NOMO-1 treated with dmso at 0.1 percent for 144 hours (cell line): ENCODE measurements at regions not wholly inside any gene's neighbourhood (a gene's known extent, or its start where the extent isn't known, plus 50 kb on each side); places are given as distances from the start of the nearest gene placed in this dataset.

ENCODE experiments used
- DNase-seq: peaks from one replicate; lab custom pipeline; 2025; ENCODE audit not compliant: unreplicated experiment; lab: John Stamatoyannopoulos, UW

DNA sequence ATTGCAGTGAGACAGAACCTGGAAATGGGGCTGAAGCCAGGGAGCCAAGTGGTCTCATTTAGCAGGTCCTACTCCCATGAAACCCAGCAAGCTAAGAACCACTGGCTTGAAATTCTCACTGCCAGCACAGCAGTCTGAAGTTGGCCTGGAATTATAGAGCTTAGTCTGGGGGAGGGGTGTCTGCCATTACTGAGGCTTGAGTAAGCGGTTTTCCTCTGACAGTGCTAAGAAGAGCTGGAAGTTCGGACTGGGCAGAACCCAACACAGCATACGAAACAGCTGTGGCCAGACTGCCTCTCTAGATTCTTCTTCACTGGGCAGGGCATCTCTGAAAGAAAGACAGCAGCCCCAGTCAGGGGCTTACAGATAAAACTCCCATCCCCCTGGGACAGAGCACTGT lies 305.7 kb upstream of the SETBP1 start:
- DNase-seq: no peak

- no peak for DNase-seq
Measured at GRCh38 chr18:44386401-44386800, 294.3 kb upstream of the SETBP1 start.

DNA sequence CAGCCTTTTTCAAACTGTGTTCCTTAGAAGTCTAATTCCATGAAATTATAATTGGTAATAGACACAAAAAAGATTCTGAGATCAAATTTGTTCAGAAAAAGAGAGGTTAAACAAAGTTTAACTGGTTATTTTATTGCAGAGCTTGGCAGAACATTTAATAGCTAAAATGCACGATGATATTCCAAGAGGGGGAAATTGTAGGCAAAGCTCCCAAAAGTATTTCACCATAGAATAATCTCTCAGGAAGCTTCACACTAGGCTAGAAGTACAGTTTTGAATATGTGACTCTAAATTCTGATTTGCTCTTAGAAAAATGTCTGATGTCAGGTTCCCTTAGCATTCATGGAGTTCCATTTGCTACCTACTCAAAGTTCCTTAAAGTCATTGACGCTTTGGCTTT lies 292.4 kb upstream of the SETBP1 start:
- no peak for DNase-seq

DNA sequence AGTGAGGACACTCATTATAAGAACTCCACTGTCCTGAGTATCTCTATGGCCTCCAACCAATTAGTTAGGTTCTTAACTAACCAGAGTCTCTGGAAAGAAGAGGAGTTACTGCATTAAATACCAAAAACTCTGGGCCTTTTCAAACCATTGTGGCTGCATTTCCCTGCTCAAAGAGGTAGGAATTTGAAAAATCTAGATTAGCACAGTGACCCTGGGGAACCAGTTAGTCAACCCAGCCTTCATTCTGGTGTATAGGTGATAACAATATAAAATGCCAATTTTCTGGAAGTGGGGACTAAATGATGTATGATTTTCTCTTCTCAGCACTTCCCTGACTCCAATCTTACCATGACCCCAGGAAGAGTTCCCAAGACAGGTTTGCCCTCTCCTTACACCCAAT lies 287.8 kb upstream of the SETBP1 start:
- DNase-seq: no peak

- DNase-seq: no peak
Measured at GRCh38 chr18:44393406-44393805, 287.3 kb upstream of the SETBP1 start.

DNA sequence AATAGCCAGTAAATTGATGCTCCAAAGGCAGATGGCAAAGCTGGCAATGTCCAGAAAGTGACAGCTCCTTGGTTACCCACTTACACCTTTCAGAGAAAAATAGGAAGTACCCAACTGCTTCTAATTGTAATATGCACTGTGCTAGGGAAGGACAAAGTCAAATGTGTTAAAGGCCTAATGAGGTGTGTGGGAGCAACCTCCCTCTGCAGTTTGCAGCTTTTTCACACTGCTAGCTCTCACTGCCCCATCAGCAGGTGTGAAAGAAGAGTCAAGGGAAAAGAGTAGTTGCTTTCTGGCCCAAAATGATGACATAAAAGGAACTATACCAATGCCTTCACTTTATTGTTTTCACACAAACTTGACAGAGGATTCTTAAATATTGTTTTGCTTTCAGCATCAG lies 284.1 kb upstream of the SETBP1 start:
- no peak for DNase-seq

DNA sequence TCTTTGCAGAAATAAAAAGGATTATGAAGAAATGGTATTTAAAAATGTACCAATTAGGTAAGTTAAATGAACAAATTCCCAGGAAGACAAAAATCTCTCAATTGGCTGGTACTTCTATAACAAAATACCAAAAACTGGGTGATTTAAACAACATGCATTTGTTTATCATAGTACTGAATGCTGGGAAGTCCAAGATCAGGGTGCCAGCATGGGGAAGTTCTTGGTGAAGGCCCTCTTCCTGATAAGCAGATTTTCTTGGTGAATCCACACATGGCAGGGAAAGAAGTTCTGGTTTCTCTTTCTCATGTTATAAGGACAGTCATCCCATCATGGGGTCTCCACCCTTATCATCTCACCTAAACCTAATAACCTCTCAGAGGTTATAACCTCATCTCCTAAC lies 271.6 kb upstream of the SETBP1 start:
- no peak for DNase-seq

DNA sequence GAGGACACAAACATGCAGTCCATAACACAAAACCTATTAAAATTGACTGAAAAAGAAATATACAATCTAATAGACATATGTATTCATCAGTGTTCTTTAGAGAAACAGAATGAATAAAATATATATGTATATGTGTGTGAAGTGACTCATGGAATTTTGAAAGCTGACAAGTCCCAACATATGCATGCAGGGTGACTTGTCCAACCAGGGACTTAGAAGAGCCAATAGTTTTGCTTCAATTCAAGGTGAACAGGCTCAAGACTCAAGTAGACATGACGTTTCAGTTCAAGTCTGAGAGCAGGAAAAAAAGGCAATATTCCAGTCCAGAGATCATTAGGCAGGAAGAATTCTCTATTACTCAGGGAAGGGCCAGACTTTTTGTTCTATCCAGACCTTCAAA lies 271.2 kb upstream of the SETBP1 start:
- no peak for DNase-seq

DNA sequence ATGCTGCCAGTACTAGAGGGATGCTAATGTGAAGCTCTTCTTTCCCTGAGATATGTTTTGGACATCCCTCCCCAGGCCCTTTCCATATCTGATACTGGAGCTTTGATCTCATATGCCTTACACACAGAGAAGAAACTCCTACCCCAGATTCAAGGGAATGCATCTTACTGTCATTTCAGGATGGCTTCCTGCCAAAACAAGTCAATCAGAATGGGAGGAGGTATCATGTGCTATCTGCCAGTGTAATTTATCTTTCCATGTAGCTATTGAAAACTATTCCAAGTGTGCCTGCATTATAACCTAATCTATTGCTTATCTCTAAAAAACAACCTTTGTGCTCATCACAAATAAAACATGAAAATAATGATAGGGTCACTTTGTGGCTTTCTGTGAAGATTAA lies 269.9 kb upstream of the SETBP1 start:
- DNase-seq: no peak

- no peak for DNase-seq
Measured at GRCh38 chr18:44411262-44411905, 269.3 kb upstream of the SETBP1 start.

- DNase-seq: no peak
Measured at GRCh38 chr18:44411976-44412375, 268.7 kb upstream of the SETBP1 start.

GRCh38 chr18:44423814-44424644 lies 256.7 kb upstream of the SETBP1 start:
- DNase-seq: no peak

DNA sequence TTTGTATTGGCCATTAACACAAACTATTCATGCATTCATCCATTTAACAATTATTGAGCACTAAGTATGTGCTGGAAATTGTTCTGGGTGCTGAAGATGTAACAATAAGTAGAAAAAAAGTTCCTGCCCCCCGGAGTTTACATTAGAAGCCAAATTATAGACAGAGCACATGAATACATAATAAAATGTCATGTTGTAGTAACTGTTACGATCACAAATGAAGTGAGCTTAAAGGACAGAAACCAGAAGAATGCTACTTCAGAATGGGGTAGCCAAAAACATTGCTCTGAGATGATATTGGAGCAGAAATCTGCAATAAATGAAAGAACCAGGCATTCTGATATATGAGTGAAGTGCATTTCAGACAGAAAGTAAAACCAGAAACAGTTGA lies 256.0 kb upstream of the SETBP1 start:
- DNase-seq: no peak

GRCh38 chr18:44425161-44425560 lies 255.5 kb upstream of the SETBP1 start:
- DNase-seq: no peak

DNA sequence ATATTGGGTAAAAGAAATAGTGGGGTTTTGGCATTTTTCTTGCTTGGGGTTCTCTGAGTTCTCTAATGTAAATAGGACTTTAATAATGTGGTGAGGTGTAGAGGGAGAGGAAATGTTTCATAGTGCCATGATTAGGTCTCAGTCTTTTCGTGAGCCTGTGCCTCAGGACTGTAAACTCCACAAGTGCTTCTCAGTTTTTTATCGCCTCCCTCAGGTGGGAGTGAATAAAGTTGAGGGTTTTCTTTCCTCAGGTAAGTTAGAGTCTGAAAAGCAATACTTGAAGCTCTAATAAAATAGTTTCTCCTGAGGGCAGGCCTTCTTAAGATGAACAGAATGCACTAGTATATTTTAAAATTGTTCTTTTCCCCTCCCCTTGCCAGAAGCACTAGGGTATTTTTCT lies 243.1 kb upstream of the SETBP1 start:
- DNase-seq: no peak

- DNase-seq: no peak
Measured at GRCh38 chr18:44450226-44450625, 230.5 kb upstream of the SETBP1 start.

- DNase-seq: no peak
Measured at GRCh38 chr18:44452346-44452745, 228.3 kb upstream of the SETBP1 start.

DNA sequence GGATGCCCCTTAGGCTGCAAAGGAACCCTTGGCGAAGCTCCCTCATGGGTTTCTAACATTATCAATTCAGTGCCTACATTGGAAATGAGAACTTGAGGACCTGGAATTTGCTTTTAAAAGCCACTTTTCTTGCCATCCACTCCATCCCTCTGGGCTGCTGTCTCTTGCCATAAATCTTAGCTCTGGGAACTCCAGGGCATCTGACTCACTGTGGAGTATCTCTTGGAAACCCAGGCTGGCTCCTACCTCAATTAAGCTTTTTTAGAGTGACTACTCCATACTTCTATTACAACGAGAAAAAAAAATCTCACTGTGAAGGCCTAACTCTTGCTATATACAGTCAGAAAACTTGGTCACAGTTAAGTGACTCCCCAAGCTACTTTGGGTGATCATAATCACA lies 227.2 kb upstream of the SETBP1 start:
- no peak for DNase-seq

GRCh38 chr18:44458777-44459176 lies 221.9 kb upstream of the SETBP1 start:
- no peak for DNase-seq

GRCh38 chr18:44464398-44465180 lies 216.1 kb upstream of the SETBP1 start:
- DNase-seq: no peak

GRCh38 chr18:44465381-44465841 lies 215.3 kb upstream of the SETBP1 start:
- DNase-seq: no peak

- no peak for DNase-seq
Measured at GRCh38 chr18:44466997-44467396, 213.7 kb upstream of the SETBP1 start.
